Dermis microvascular lymphatic vessel endothelial cell (primary cell): ENCODE measurements at regions not wholly inside any gene's neighbourhood (a gene's known extent, or its start where the extent isn't known, plus 50 kb on each side); places are given as distances from the start of the nearest gene placed in this dataset.

Source experiments
- DNase-seq, 2 donors: peaks; one replicate each; pipeline versions ENCODE4 v3.0.0 to v3.0.0-alpha.2; 2010; ENCODE audit warnings: low read depth in 2 of 2

- DNase-seq, result no peak
Observed at GRCh38 chr9:84583866-84584265, 85.7 kb upstream of the NTRK2 start.

DNA sequence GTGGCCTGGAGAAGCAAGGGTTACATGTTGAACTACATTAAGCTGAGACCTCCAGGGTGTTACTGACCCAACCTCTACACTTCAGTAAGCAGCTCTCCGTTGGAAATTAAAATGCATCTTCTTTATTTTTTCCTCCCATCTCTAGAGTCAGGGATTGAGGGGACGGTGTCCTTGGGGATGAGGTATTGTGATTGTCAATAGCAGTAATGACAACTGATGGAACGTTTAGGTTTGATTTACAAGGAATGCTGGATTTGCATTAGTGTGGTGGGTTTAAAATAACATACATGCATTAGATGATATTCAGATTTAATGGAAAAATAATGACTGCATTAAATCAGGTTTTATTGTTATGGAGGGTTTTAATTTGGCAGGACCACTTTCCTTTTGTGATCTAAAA is 82.9 kb upstream of the NTRK2 start:
- no peak for DNase-seq

- no peak for DNase-seq
Observed at GRCh38 chr9:84587153-84587552, 82.4 kb upstream of the NTRK2 start.

DNA sequence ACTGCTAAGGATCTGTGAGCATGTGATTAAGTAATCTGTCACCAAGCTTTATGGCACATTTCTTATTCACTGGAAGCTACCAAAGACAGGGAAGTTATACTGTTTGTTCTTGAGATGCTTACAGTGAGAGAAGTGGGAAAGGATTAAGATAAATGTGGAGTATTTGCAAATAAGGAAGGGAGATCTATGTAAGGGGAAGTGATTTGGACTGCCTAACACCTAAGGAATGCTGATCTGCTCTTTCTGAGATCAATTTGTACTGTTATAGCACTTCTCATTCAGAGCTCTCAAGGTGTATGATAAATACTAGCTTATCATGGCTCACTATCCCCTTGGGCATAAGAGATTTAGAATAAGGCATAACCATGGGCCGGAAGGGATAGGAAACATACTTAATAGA is 80.0 kb upstream of the NTRK2 start:
- DNase-seq, result no peak

- DNase-seq, result no peak
Observed at GRCh38 chr9:84590706-84591105, 78.8 kb upstream of the NTRK2 start.

- no peak for DNase-seq
Observed at GRCh38 chr9:84592918-84593317, 76.6 kb upstream of the NTRK2 start.

GRCh38 chr9:84593352-84593751 is 76.2 kb upstream of the NTRK2 start:
- no peak for DNase-seq

- no peak for DNase-seq
Observed at GRCh38 chr9:84597131-84597530, 72.4 kb upstream of the NTRK2 start.

GRCh38 chr9:84598921-84599636 is 70.5 kb upstream of the NTRK2 start:
- DNase-seq, result no peak

DNA sequence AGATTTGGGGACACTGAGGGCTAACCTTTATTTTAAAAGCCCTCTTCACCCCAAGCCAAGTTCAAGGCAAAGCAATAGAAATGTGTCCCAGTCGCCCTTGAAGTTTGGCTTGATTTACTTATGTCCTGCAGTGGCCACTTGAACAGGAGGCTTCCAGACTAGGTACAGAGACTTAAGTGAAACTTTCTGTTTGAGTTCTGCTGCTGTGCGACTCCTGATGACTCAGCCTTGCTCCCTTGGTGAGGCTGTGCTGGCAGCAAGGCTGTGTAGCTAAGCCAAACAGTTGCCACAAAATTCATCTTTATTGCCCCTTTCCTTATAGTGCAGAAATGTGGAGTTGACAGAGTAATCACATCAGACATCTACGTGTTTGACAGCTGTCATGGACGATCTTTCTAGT is 68.8 kb upstream of the NTRK2 start:
- no peak for DNase-seq

GRCh38 chr9:84604223-84604622 is 65.3 kb upstream of the NTRK2 start:
- no peak for DNase-seq

DNA sequence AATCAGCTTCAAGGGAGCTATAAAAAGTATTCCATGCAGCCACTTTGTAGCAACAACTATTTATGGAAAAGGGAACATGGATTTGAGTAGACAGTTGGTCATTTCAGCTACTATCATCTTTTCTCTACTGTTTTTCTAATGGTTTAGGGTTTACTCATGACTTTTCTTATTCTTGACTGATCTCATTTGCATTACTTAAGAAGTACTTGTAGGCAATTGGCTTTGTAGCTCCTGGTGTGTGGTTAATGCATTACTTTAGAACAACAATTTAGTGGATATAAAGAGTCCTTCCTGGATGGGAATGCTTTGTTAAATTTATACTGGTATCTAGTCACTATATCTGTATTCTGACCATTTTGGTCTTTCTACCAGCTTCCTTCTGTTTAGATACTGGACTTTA is 59.8 kb upstream of the NTRK2 start:
- no peak for DNase-seq

GRCh38 chr9:84613431-84613830 is 56.1 kb upstream of the NTRK2 start:
- no peak for DNase-seq

GRCh38 chr9:84615544-84615943 is 54.0 kb upstream of the NTRK2 start:
- no peak for DNase-seq

- DNase-seq, result no peak
Observed at GRCh38 chr9:84617411-84618029, 52.0 kb upstream of the NTRK2 start.
